Smooth muscle cell (in vitro differentiated cells): ENCODE measurements at regions not wholly inside any gene's neighbourhood (a gene's known extent, or its start where the extent isn't known, plus 50 kb on each side); places are given as distances from the start of the nearest gene placed in this dataset.

ENCODE experiments used
- DNase-seq: peaks from one replicate; lab custom pipeline; 2025; ENCODE audit not compliant: unreplicated experiment; lab: John Stamatoyannopoulos, UW
- H2AFZ ChIP-seq: fragments of 200-600 bp; sonication (generic); 2 replicates; pipeline ENCODE4 v1.6.0; 2016; ENCODE audit warnings: antibody characterized with exemption, low read depth, mild to moderate bottlenecking
- H3F3A ChIP-seq: fragments of 200-600 bp; sonication (generic); 2 replicates; pipeline ENCODE4 v1.6.0; 2017; ENCODE audit warnings: antibody characterized with exemption, low read depth
- H3K27ac ChIP-seq: fragments of 200-600 bp; sonication (generic); 2 replicates; pipeline ENCODE4 v1.5.1; 2016; ENCODE audit warnings: low read depth, mild to moderate bottlenecking
- H3K27me3 ChIP-seq: fragments of 200-600 bp; sonication (generic); 2 replicates; pipeline ENCODE4 v1.6.1; 2016; ENCODE audit warnings: low read depth, mild to moderate bottlenecking
- H3K36me3 ChIP-seq: fragments of 200-600 bp; sonication (generic); 2 replicates; pipeline ENCODE4 v1.5.1; 2016; ENCODE audit warnings: low read depth
- H3K4me1 ChIP-seq: fragments of 200-600 bp; sonication (generic); 2 replicates; pipeline ENCODE4 v1.5.1; 2016; ENCODE audit warnings: low read depth
- H3K4me2 ChIP-seq: fragments of 200-600 bp; sonication (generic); 2 replicates; pipeline ENCODE4 v1.6.0; 2016; ENCODE audit warnings: mild to moderate bottlenecking
- H3K4me3 ChIP-seq: fragments of 200-600 bp; sonication (generic); 2 replicates; pipeline ENCODE4 v1.5.1; 2016; ENCODE audit warnings: mild to moderate bottlenecking
- H3K79me2 ChIP-seq: fragments of 200-600 bp; sonication (generic); 2 replicates; pipeline ENCODE4 v1.6.0; 2016; ENCODE audit warnings: low read depth, mild to moderate bottlenecking
- H3K9ac ChIP-seq: fragments of 200-600 bp; sonication (generic); 2 replicates; pipeline ENCODE4 v1.6.0; 2016; ENCODE audit warnings: low read depth
- H3K9me3 ChIP-seq: fragments of 200-600 bp; sonication (generic); replicated peaks from 2 replicates; pipeline ENCODE4 v1.5.1; 2016; ENCODE audit warnings: low read depth
- H4K20me1 ChIP-seq: fragments of 200-600 bp; sonication (generic); 2 replicates; pipeline ENCODE4 v1.6.0; 2016; ENCODE audit warnings: low read depth
- WGBS: methylation state at CpG from one replicate; pipeline ENCODE4 v1.1.7; 2016; ENCODE audit warnings: low lambda C conversion rate; 5-methylcytosine and 5-hydroxymethylcytosine counted together
- TF ChIP-seq, protein P1 (sequence below): fragments of 200-600 bp; sonication (generic); IDR thresholded peaks from 2 replicates; pipeline ENCODE4 v1.5.1; 2017; ENCODE audit warnings: borderline replicate concordance, mild to moderate bottlenecking, antibody characterized with exemption; ENCODE audit not compliant: insufficient read depth, poor library complexity, severe bottlenecking

GRCh38 chr1:80384083-80384830 lies 1377.7 kb upstream of the ADGRL4 start:
- H3K4me1 ChIP-seq = no peaks in the 10 kb centered on the region
- no peak overlapping the region for H2AFZ ChIP-seq
- no peak overlapping the region for H3K9ac ChIP-seq
- H3K79me2 ChIP-seq = no peaks in the 10 kb centered on the region
- no peak for DNase-seq
- TF ChIP-seq, protein P1, sequence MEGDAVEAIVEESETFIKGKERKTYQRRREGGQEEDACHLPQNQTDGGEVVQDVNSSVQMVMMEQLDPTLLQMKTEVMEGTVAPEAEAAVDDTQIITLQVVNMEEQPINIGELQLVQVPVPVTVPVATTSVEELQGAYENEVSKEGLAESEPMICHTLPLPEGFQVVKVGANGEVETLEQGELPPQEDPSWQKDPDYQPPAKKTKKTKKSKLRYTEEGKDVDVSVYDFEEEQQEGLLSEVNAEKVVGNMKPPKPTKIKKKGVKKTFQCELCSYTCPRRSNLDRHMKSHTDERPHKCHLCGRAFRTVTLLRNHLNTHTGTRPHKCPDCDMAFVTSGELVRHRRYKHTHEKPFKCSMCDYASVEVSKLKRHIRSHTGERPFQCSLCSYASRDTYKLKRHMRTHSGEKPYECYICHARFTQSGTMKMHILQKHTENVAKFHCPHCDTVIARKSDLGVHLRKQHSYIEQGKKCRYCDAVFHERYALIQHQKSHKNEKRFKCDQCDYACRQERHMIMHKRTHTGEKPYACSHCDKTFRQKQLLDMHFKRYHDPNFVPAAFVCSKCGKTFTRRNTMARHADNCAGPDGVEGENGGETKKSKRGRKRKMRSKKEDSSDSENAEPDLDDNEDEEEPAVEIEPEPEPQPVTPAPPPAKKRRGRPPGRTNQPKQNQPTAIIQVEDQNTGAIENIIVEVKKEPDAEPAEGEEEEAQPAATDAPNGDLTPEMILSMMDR = no peak
- H3K4me3 ChIP-seq = no peak overlapping the region
- H3K4me2 ChIP-seq = no peak overlapping the region
- WGBS = 88% methylated on average over 1 of the region's 1 CpG
- H4K20me1 ChIP-seq = no peaks in the 10 kb centered on the region
- H3F3A ChIP-seq = no peaks in the 10 kb centered on the region
- H3K27ac ChIP-seq = no peak overlapping the region
- H3K9me3 ChIP-seq = no peaks in the 10 kb centered on the region
- no peaks in the 10 kb centered on the region for H3K36me3 ChIP-seq
- no peaks in the 10 kb centered on the region for H3K27me3 ChIP-seq

- TF ChIP-seq, protein P1 = no peak
- no peak overlapping the region for H3K4me2 ChIP-seq
- no peak overlapping the region for H2AFZ ChIP-seq
- no peak overlapping the region for H3K4me3 ChIP-seq
- H3K36me3 ChIP-seq = no peaks in the 10 kb centered on the region
- no peak for DNase-seq
- H3K9ac ChIP-seq = no peak overlapping the region
- H3K27ac ChIP-seq = no peak overlapping the region
- no peaks in the 10 kb centered on the region for H3K27me3 ChIP-seq
- H3K9me3 ChIP-seq = no peaks in the 10 kb centered on the region
- H3K79me2 ChIP-seq = no peaks in the 10 kb centered on the region
- H4K20me1 ChIP-seq = no peaks in the 10 kb centered on the region
- H3K4me1 ChIP-seq = no peaks in the 10 kb centered on the region
- no peaks in the 10 kb centered on the region for H3F3A ChIP-seq
Measured at GRCh38 chr1:80375662-80376061, 1369.1 kb upstream of the ADGRL4 start.

DNA sequence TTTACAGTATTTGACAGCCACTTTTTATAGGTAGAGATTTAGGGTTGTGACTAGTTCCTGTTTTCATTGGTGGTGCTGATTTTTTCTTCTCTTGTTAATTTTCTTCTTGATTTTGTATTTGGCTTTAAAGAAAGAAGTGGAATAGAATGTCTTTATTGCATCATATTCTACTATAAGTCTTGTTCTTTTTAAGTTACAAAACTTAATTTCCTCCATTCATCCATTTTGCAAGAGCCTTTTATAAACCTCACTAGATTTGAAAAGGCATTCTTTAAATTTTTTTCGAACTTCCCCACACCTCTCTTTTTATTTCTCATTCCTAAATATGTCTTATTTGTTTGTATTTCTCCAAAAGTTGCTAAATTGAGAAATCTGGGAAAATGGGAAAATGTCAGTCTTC lies 1368.6 kb upstream of the ADGRL4 start:
- no peaks in the 10 kb centered on the region for H3F3A ChIP-seq
- H2AFZ ChIP-seq = no peak overlapping the region
- no peak for DNase-seq
- no peaks in the 10 kb centered on the region for H3K79me2 ChIP-seq
- H3K4me1 ChIP-seq = no peaks in the 10 kb centered on the region
- no peak overlapping the region for H3K9ac ChIP-seq
- H4K20me1 ChIP-seq = no peaks in the 10 kb centered on the region
- no peaks in the 10 kb centered on the region for H3K27me3 ChIP-seq
- H3K36me3 ChIP-seq = no peaks in the 10 kb centered on the region
- no peak overlapping the region for H3K4me2 ChIP-seq
- 94% methylated on average over 1 of the region's 1 CpG for WGBS
- no peak overlapping the region for H3K4me3 ChIP-seq
- TF ChIP-seq, protein P1 = no peak
- no peak overlapping the region for H3K27ac ChIP-seq
- no peaks in the 10 kb centered on the region for H3K9me3 ChIP-seq

GRCh38 chr1:80369780-80370179 lies 1363.2 kb upstream of the ADGRL4 start:
- no peaks in the 10 kb centered on the region for H3K27me3 ChIP-seq
- H3K36me3 ChIP-seq = no peaks in the 10 kb centered on the region
- no peak for DNase-seq
- H3K4me1 ChIP-seq = no peaks in the 10 kb centered on the region
- WGBS = 91% methylated on average over 3 of the region's 3 CpGs
- H3K79me2 ChIP-seq = no peaks in the 10 kb centered on the region
- H3K9me3 ChIP-seq = no peaks in the 10 kb centered on the region
- no peaks in the 10 kb centered on the region for H3F3A ChIP-seq
- no peaks in the 10 kb centered on the region for H4K20me1 ChIP-seq
- no peak overlapping the region for H3K4me2 ChIP-seq
- TF ChIP-seq, protein P1 = no peak
- no peak overlapping the region for H3K27ac ChIP-seq
- no peak overlapping the region for H3K4me3 ChIP-seq
- H3K9ac ChIP-seq = no peak overlapping the region
- H2AFZ ChIP-seq = no peak overlapping the region
